ENCODE measurements at regions not wholly inside any gene's neighbourhood (a gene's known extent, or its start where the extent isn't known, plus 50 kb on each side); places are given as distances from the start of the nearest gene placed in this dataset.

DNA sequence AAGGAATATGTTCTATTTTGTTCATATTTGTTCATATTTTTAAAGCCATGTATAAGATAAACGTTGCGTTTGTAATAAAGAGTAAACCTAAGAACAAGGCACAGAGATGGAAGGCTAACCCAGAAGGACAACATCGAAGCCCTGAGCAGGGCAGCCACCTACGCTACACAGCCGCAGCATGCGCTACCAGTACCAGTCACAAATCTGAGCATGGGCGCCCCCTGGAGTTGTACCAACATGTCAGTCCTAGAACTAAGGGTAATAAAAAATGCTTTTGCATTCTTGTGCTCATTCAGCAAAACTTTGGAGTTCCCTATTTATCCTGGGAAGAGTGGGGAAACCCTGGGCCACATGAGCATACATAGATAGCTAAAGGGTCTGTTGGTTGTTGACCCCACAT lies 70.6 kb downstream of the PLEKHG1 start:
- Histone ChIP-seq H4K20me1 (ENCODE audit: insufficient read depth) (no peaks in the 10 kb centered on the region), H2AFZ (ENCODE audit: low read depth, low read length) (no peak overlapping the region), H3F3A (ENCODE audit: insufficient read depth, low read length, poor library complexity, severe bottlenecking) (no peaks in the 10 kb centered on the region), H3K4me3 (ENCODE audit: low read length) (no peak overlapping the region), H3K9ac (ENCODE audit: low read length) (no peak overlapping the region), H3K9me3 (ENCODE audit: low read length) (no peaks in the 10 kb centered on the region), H3K79me2 (replicated peaks; ENCODE audit: insufficient read depth, low read length) (no peaks in the 10 kb centered on the region), H3K9me2 (ENCODE audit: insufficient read depth, low read length) (no peaks in the 10 kb centered on the region), H3K4me2 (ENCODE audit: low read length) (no peak overlapping the region), H3K27me3 (ENCODE audit: insufficient read depth, low read depth, low read length) (no peaks in the 10 kb centered on the region), H3K27ac (ENCODE audit: low read length) (no peak overlapping the region), H3K36me3 (ENCODE audit: insufficient read depth, low read length) (no peaks in the 10 kb centered on the region)
- TF ChIP-seq RAD21 (conservative IDR thresholded peaks at IDR 0.05) (no peak), SMC3 (conservative IDR thresholded peaks at IDR 0.05; ENCODE audit: poor library complexity) (no peak), POLR2AphosphoS5 (IDR thresholded peaks at IDR 0.05) (no peak), MXI1 (conservative IDR thresholded peaks at IDR 0.05; ENCODE audit: poor library complexity, severe bottlenecking) (no peak)
- TF ChIP-seq, protein P1, sequence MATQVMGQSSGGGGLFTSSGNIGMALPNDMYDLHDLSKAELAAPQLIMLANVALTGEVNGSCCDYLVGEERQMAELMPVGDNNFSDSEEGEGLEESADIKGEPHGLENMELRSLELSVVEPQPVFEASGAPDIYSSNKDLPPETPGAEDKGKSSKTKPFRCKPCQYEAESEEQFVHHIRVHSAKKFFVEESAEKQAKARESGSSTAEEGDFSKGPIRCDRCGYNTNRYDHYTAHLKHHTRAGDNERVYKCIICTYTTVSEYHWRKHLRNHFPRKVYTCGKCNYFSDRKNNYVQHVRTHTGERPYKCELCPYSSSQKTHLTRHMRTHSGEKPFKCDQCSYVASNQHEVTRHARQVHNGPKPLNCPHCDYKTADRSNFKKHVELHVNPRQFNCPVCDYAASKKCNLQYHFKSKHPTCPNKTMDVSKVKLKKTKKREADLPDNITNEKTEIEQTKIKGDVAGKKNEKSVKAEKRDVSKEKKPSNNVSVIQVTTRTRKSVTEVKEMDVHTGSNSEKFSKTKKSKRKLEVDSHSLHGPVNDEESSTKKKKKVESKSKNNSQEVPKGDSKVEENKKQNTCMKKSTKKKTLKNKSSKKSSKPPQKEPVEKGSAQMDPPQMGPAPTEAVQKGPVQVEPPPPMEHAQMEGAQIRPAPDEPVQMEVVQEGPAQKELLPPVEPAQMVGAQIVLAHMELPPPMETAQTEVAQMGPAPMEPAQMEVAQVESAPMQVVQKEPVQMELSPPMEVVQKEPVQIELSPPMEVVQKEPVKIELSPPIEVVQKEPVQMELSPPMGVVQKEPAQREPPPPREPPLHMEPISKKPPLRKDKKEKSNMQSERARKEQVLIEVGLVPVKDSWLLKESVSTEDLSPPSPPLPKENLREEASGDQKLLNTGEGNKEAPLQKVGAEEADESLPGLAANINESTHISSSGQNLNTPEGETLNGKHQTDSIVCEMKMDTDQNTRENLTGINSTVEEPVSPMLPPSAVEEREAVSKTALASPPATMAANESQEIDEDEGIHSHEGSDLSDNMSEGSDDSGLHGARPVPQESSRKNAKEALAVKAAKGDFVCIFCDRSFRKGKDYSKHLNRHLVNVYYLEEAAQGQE (IDR thresholded peaks at IDR 0.05; ENCODE audit: borderline replicate concordance): no peak

DNA sequence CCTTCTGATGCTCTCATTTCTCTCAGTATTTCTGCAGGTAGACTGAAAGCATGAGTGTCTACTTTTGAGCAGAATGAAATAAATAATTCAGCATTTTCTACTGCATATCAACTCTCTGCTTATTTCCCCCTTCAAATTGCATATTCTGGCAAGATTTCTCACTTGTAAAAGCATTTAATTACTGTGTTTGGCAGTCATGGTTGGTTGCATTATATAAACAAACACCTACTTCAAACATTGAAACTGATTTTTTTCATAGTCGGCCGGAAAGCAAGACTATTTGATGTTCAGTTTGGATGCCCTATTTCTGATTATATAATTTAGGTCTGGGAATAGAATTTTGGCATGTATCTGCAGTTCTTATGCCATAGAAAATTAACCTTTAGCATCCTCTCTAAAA lies 73.1 kb downstream of the PLEKHG1 start:
- no peaks in the 10 kb centered on the region for H3K9me3 ChIP-seq (ENCODE audit: low read length)
- no peak for TF ChIP-seq SMC3 (conservative IDR thresholded peaks at IDR 0.05; ENCODE audit: poor library complexity)
- TF ChIP-seq EP300 (conservative IDR thresholded peaks at IDR 0.05; ENCODE audit: poor library complexity, severe bottlenecking): no peak
- TF ChIP-seq CTCF (IDR thresholded peaks at IDR 0.05; ENCODE audit: poor library complexity, severe bottlenecking): no peak
- TF ChIP-seq POLR2AphosphoS5 (IDR thresholded peaks at IDR 0.05): no peak
- no peak for TF ChIP-seq MXI1 (conservative IDR thresholded peaks at IDR 0.05; ENCODE audit: poor library complexity, severe bottlenecking)
- TF ChIP-seq EZH2 (IDR thresholded peaks at IDR 0.05; ENCODE audit: borderline replicate concordance, insufficient read depth, low read length, poor library complexity, severe bottlenecking): no peak
- TF ChIP-seq, protein P1 (IDR thresholded peaks at IDR 0.05; ENCODE audit: borderline replicate concordance): no peak
- no peak for TF ChIP-seq TAF1 (IDR thresholded peaks at IDR 0.05; ENCODE audit: low read depth)
- H2AFZ ChIP-seq (ENCODE audit: low read depth, low read length): no peak overlapping the region
- no peaks in the 10 kb centered on the region for H3K79me2 ChIP-seq (replicated peaks; ENCODE audit: insufficient read depth, low read length)
- H4K20me1 ChIP-seq (ENCODE audit: insufficient read depth): no peaks in the 10 kb centered on the region
- no peak overlapping the region for H3K9ac ChIP-seq (ENCODE audit: low read length)
- no peak overlapping the region for H3K4me2 ChIP-seq (ENCODE audit: low read length)
- H3F3A ChIP-seq (ENCODE audit: insufficient read depth, low read length, poor library complexity, severe bottlenecking): no peaks in the 10 kb centered on the region
- no peak overlapping the region for H3K4me3 ChIP-seq (ENCODE audit: low read length)
- no peaks in the 10 kb centered on the region for H3K36me3 ChIP-seq (ENCODE audit: insufficient read depth, low read length)
- H3K27me3 ChIP-seq (ENCODE audit: insufficient read depth, low read depth, low read length): no peaks in the 10 kb centered on the region
- H3K9me2 ChIP-seq (ENCODE audit: insufficient read depth, low read length): no peaks in the 10 kb centered on the region
- H3K27ac ChIP-seq (ENCODE audit: low read length): no peak overlapping the region

Measured in neural cell (in vitro differentiated cells).